CD14-positive monocyte (primary cell): ENCODE measurements at regions not wholly inside any gene's neighbourhood (a gene's known extent, or its start where the extent isn't known, plus 50 kb on each side); places are given as distances from the start of the nearest gene placed in this dataset.

Source experiments
- DNase-seq, 3 donors: peaks; one replicate each; pipeline ENCODE4 v3.0.0-alpha.2; 2011 to 2022
- H2AFZ ChIP-seq: 2 replicates; pipeline ENCODE4 v1.6.0; 2012; ENCODE audit warnings: mild to moderate bottlenecking, low read depth, low read length, inconsistent platforms; ENCODE audit not compliant: insufficient read depth, poor library complexity, severe bottlenecking
- H3K27ac ChIP-seq, 2 donors: 1 replicate in 1 of 2; 2 replicates in 1 of 2; pipeline ENCODE4 v1.5.1; 2012 to 2013; ENCODE audit warnings: low read length in 2 of 2, control low read depth in 1 of 2, inconsistent platforms in 1 of 2, low read depth in 1 of 2, mild to moderate bottlenecking in 1 of 2
- H3K27me3 ChIP-seq, 2 donors: one replicate each; pipeline versions ENCODE4 v1.6.0 to v1.6.1; 2011 to 2013; ENCODE audit warnings: low read length in 2 of 2; ENCODE audit not compliant: control insufficient read depth in 2 of 2, insufficient read depth in 2 of 2
- H3K36me3 ChIP-seq, 2 donors: replicated peaks in 1 of 2; 1 replicate in 1 of 2; 2 replicates in 1 of 2; pipeline versions ENCODE4 v1.5.1 to v1.6.1; 2012 to 2013; ENCODE audit warnings: low read length in 2 of 2, control low read depth in 1 of 2, inconsistent platforms in 1 of 2, mild to moderate bottlenecking in 1 of 2; ENCODE audit not compliant: insufficient read depth in 2 of 2, control insufficient read depth in 1 of 2
- H3K4me1 ChIP-seq, 2 donors: 1 replicate in 1 of 2; 2 replicates in 1 of 2; pipeline versions ENCODE4 v1.5.1 to v1.6.1; 2012 to 2013; ENCODE audit warnings: low read length in 2 of 2, control low read depth in 1 of 2, inconsistent platforms in 1 of 2, mild to moderate bottlenecking in 1 of 2, moderate library complexity in 1 of 2; ENCODE audit not compliant: insufficient read depth in 2 of 2, control insufficient read depth in 1 of 2
- H3K4me2 ChIP-seq: replicated peaks from 2 replicates; pipeline ENCODE3; 2012; ENCODE audit warnings: low read length, moderate library complexity, mild to moderate bottlenecking; ENCODE audit not compliant: poor library complexity, severe bottlenecking; ENCODE audit errors: extremely low read depth
- H3K4me3 ChIP-seq, 3 experiments: fragments of 200-600 bp in 1 of 3; sonication (generic) in 1 of 3; replicated peaks in 1 of 3; 1 replicate in 2 of 3; 2 replicates in 1 of 3; pipeline ENCODE4 v1.5.1; 2011 to 2013; ENCODE audit warnings: low read length in 3 of 3, mild to moderate bottlenecking in 3 of 3, control low read depth in 2 of 3, low read depth in 2 of 3, inconsistent platforms in 1 of 3, moderate library complexity in 1 of 3
- H3K79me2 ChIP-seq: 2 replicates; pipeline ENCODE4 v1.6.0; 2012; ENCODE audit warnings: mild to moderate bottlenecking, control low read depth, inconsistent platforms, low read length, moderate library complexity; ENCODE audit not compliant: insufficient read depth
- H3K9ac ChIP-seq: 2 replicates; pipeline ENCODE4 v1.6.0; 2017; ENCODE audit warnings: low read length, mild to moderate bottlenecking; ENCODE audit not compliant: insufficient read depth, poor library complexity, severe bottlenecking
- H3K9me3 ChIP-seq, 2 donors: replicated peaks in 1 of 2; 1 replicate in 1 of 2; 2 replicates in 1 of 2; pipeline versions ENCODE4 v1.5.1 to v1.6.1; 2012 to 2013; ENCODE audit warnings: low read length in 2 of 2, control low read depth in 1 of 2; ENCODE audit not compliant: control insufficient read depth in 1 of 2, insufficient read depth in 1 of 2
- H4K20me1 ChIP-seq: 2 replicates; pipeline ENCODE4 v1.6.0; 2012; ENCODE audit warnings: mild to moderate bottlenecking, low read length, control low read depth, moderate library complexity; ENCODE audit not compliant: insufficient read depth
- H3K27ac Mint-ChIP-seq, 7 donors: one replicate each; pipeline ENCODE4 v1.8.0; 2020; ENCODE audit warnings: mild to moderate bottlenecking in 7 of 7, mixed read lengths in 7 of 7, moderate library complexity in 6 of 7, inconsistent platforms in 2 of 7
- H3K27me3 Mint-ChIP-seq, 3 donors: one replicate each; pipeline ENCODE4 v1.8.0; 2021 to 2022; ENCODE audit warnings: low read depth in 3 of 3, mild to moderate bottlenecking in 3 of 3, mixed read lengths in 3 of 3, moderate library complexity in 3 of 3, inconsistent platforms in 1 of 3
- H3K36me3 Mint-ChIP-seq, 2 donors: one replicate each; pipeline ENCODE4 v1.8.0; 2020; ENCODE audit warnings: mixed read lengths in 2 of 2, inconsistent platforms in 1 of 2, mild to moderate bottlenecking in 1 of 2
- H3K4me1 Mint-ChIP-seq: one replicate; pipeline ENCODE4 v1.8.0; 2020; ENCODE audit warnings: mild to moderate bottlenecking, mixed read lengths
- H3K4me3 Mint-ChIP-seq, 2 donors: one replicate each; pipeline ENCODE4 v1.8.0; 2020; ENCODE audit warnings: mild to moderate bottlenecking in 2 of 2, mixed read lengths in 2 of 2, moderate library complexity in 1 of 2
- H3K9me3 Mint-ChIP-seq, 7 donors: one replicate each; pipeline ENCODE4 v1.8.0; 2020 to 2022; ENCODE audit warnings: mixed read lengths in 7 of 7, mild to moderate bottlenecking in 6 of 7, moderate library complexity in 6 of 7, inconsistent platforms in 2 of 7
- WGBS: methylation state at CpG from one replicate; pipeline ENCODE4 v1.1.5; 2013; ENCODE audit warnings: missing lambda C conversion rate; ENCODE audit not compliant: insufficient coverage; 5-methylcytosine and 5-hydroxymethylcytosine counted together
- intact Hi-C, 2 donors: fragments of 100-400 bp; cut with micrococcal nuclease; formaldehyde crosslinking; loops; one replicate each; pipeline versions ENCODE4 v1.15.0 to v1.15.1; 2023
- TF ChIP-seq, protein P1 (sequence below): fragments of 200-600 bp; IDR thresholded peaks from one replicate; pipeline ENCODE4 v1.8.0; 2022; ENCODE audit warnings: antibody characterized with exemption, mild to moderate bottlenecking

DNA sequence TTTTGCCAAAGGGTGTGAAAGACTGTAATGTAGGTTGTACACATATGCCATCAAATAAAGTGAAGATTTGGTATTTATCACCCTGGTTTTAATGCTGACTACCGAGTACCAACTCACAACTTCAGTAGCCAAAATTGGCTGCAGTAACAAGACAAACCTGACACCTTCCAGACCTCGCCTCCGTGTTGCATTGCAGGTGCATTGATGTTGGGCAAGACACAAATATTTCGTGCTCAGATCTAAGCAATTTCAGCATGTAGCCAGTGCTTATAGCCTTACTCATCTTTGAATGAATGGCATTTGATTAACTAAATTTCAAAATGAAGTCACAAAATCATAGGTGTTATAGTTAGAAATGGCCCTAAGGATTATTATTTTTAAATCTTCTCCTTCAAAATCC, 400.2 kb downstream of the SOX2 start:
- Histone ChIP-seq H3K9me3 (peaks cover 0 to 13% of the 10 kb centered on the region in 2 donors), H3K4me2 (no peak overlapping the region), H4K20me1 (no peaks in the 10 kb centered on the region), H3K79me2 (no peaks in the 10 kb centered on the region), H3K36me3 (no peaks in the 10 kb centered on the region), H3K4me1 (no peaks in the 10 kb centered on the region), H2AFZ (no peak overlapping the region), H3K27ac (no peak overlapping the region), H3K4me3 (no peak overlapping the region), H3K27me3 (no peaks in the 10 kb centered on the region), H3K9ac (no peak overlapping the region)
- H3K9me3 Mint-ChIP-seq = peaks cover 0 to 2% (median 0%) of the 10 kb centered on the region in 7 donors
- no peak for DNase-seq
- H3K4me3 Mint-ChIP-seq = no peak overlapping the region
- H3K27ac Mint-ChIP-seq = no peak overlapping the region
- H3K36me3 Mint-ChIP-seq = no peaks in the 10 kb centered on the region
- intact Hi-C loops = no loop called here
- 82% methylated on average over 4 of the region's 4 CpGs for WGBS
- H3K27me3 Mint-ChIP-seq = no peaks in the 10 kb centered on the region
- no peaks in the 10 kb centered on the region for H3K4me1 Mint-ChIP-seq
- TF ChIP-seq, protein P1, sequence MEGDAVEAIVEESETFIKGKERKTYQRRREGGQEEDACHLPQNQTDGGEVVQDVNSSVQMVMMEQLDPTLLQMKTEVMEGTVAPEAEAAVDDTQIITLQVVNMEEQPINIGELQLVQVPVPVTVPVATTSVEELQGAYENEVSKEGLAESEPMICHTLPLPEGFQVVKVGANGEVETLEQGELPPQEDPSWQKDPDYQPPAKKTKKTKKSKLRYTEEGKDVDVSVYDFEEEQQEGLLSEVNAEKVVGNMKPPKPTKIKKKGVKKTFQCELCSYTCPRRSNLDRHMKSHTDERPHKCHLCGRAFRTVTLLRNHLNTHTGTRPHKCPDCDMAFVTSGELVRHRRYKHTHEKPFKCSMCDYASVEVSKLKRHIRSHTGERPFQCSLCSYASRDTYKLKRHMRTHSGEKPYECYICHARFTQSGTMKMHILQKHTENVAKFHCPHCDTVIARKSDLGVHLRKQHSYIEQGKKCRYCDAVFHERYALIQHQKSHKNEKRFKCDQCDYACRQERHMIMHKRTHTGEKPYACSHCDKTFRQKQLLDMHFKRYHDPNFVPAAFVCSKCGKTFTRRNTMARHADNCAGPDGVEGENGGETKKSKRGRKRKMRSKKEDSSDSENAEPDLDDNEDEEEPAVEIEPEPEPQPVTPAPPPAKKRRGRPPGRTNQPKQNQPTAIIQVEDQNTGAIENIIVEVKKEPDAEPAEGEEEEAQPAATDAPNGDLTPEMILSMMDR = no peak

DNA sequence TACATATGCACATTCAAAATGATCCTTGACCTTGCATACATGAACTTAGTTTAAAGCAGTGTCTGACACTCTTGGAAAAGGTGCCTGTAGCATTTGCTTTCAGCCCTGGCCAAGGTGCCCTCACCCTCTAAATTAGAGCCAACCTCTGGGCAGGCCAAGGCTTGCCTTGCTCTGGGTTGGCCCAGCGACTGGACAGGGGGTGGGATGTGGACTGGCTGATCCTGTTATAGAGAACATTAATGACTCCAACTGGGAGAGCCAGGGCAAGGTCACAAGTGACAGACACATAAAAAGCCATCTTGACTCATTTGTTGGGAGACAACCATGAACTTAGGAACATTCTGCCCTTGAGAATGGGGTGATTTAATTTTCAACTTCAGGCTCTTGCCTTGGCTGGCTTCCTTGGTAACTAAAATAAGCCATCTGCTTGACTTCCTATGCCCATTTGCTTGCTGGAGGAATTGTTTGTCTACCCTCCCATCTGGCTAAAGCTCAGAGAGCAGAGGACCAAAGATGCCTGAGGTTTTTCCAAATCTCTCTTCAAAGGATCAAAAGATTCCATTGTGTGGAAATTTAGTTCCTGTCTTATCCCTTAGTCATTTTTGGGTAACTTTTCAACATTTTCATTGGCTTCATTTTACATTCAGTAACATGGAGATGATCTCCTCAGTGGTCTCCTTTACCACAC, 403.7 kb downstream of the SOX2 start:
- Histone ChIP-seq H3K79me2 (no peaks in the 10 kb centered on the region), H3K9ac (no peak overlapping the region), H3K4me2 (no peak overlapping the region), H3K9me3 (peaks cover 5 to 10% of the 10 kb centered on the region in 2 donors), H3K4me3 (no peak overlapping the region), H3K36me3 (no peaks in the 10 kb centered on the region), H3K27ac (no peak overlapping the region), H3K4me1 (no peaks in the 10 kb centered on the region), H3K27me3 (no peaks in the 10 kb centered on the region), H4K20me1 (no peaks in the 10 kb centered on the region), H2AFZ (no peak overlapping the region)
- WGBS = no CpG with 5 or more reads among the region's 1 CpG
- no peak overlapping the region for H3K27ac Mint-ChIP-seq
- H3K9me3 Mint-ChIP-seq = peaks cover 0 to 7% (median 0%) of the 10 kb centered on the region in 7 donors
- TF ChIP-seq, protein P1 = no peak
- H3K4me1 Mint-ChIP-seq = no peaks in the 10 kb centered on the region
- intact Hi-C loops = no loop called here
- no peak overlapping the region for H3K4me3 Mint-ChIP-seq
- no peak for DNase-seq
- H3K36me3 Mint-ChIP-seq = no peaks in the 10 kb centered on the region
- no peaks in the 10 kb centered on the region for H3K27me3 Mint-ChIP-seq
